ENCODE measurements at regions not wholly inside any gene's neighbourhood (a gene's known extent, or its start where the extent isn't known, plus 50 kb on each side); places are given as distances from the start of the nearest gene placed in this dataset.

DNA sequence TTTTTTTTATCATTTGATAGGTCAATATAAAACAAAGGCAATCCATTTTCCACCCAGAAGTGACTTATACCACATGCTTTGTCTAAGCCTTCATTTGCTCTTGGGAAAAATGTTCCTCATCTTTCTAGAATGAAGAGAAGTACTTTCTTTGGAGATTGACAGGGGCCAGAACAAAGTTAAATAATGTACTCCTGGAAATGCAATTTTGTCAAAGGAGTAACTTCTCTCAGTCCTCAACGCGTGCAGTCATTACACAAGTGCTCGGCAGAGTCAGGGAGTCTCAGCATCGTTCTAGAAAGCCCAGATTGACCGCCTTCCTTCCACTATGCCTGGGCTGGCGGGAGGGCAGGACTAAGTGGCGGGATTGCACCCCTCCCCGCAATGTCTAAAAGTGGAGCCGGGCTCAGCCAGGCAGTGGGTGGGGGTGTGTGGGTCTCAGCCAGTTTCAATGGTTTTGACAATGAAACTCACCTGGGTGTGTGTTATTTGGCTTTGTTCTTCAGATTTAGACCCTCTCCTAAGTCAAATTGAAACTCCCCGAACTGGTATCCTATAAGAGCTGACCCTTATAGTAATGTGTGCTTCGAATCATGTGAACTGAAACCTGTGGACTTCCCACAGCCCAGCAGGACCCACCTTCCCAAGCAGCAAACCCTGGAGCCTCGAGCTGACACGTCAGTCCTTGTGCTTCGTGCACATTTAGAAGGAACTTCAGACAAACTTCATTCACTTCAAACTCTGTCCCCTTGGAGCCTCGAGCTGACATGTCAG lies 63.2 kb upstream of the DUSP22 start:
- no peaks in the 10 kb centered on the region for H3K27me3 ChIP-seq (ENCODE audit: control insufficient read depth in 3 of 3, insufficient read depth in 3 of 3, low read length in 3 of 3)
- H3K27ac ChIP-seq (ENCODE audit: low read depth in 1 of 3, low read length in 2 of 3) = no peak overlapping the region
- H3K36me3 ChIP-seq (ENCODE audit: control insufficient read depth in 3 of 3, insufficient read depth in 2 of 3, low read depth in 1 of 3, low read length in 3 of 3) = no peaks in the 10 kb centered on the region
- DNase-seq (no peak), FAIRE-seq (no peak)
- H3K4me3 ChIP-seq (ENCODE audit: low read depth in 1 of 3, low read length in 3 of 3) = no peak overlapping the region
- 72 to 82% (median 75%) methylated on average over 15 of the region's 15 CpGs for WGBS, 3 donors
- no peaks in the 10 kb centered on the region for H3K4me1 ChIP-seq (ENCODE audit: control insufficient read depth in 3 of 3, insufficient read depth in 2 of 3, low read depth in 1 of 3, low read length in 2 of 3)
- peaks cover 0 to 5% of the 10 kb centered on the region in 2 donors for H3K9me3 ChIP-seq (ENCODE audit: control insufficient read depth in 2 of 2, insufficient read depth in 1 of 2, low read depth in 1 of 2, low read length in 1 of 2)

DNA sequence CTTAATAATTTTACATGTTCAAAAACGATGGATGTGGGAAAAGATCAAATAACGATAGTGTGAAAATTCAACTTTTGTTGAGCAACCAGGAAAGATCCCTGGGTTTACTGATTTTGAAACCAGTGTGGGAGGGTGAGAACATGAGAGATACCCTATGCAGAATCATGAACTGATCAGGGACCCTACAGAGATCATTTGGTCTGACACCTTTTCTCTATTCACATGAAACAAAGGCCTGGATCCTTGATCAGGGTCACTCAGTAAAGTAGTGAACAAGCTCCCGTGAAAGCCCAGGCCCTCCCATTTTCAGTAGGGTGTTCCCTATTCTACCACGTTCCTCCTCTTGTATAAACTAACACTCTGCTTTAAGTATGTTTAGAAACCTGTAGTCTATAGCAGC lies 60.5 kb upstream of the DUSP22 start:
- FAIRE-seq (no peak), DNase-seq (no peak)

DNA sequence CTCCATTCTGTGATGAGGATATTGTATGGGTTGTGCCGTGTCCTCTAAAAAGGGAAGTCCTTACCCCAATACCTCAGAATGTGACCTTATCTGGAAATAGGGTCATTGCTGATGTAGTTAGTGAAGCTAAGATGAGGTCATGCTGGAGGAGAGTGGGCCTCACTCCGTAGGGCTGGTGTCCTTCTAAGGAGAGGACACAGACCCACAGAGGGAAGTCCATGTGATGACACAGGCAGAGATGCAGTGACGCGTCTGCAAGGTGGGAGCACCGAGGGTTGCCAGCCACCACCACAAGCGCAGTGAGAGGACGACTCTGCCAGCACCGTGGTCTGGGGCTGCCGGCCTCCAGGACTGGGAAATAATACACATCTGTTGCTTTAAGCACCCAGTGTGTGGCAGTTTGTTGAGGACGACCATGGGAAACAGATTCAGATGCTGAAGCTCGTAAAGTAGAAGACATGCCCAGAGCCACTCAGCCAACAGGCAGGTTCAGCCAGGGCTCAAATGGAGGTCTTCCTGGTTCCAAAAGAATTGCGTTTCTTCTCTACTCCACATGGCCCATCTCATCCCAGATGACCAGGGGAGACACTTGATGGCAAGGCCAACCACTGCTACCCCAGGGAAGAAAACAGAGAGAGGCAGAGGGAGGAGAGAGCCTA lies 59.2 kb upstream of the DUSP22 start:
- WGBS, 3 donors = 89 to 93% (median 90%) methylated on average over 12 of the region's 12 CpGs
- H3K4me1 ChIP-seq (ENCODE audit: control insufficient read depth in 3 of 3, insufficient read depth in 2 of 3, low read depth in 1 of 3, low read length in 2 of 3) = no peaks in the 10 kb centered on the region
- no peaks in the 10 kb centered on the region for H3K27me3 ChIP-seq (ENCODE audit: control insufficient read depth in 3 of 3, insufficient read depth in 3 of 3, low read length in 3 of 3)
- no peaks in the 10 kb centered on the region for H3K9me3 ChIP-seq (ENCODE audit: control insufficient read depth in 2 of 2, insufficient read depth in 1 of 2, low read depth in 1 of 2, low read length in 1 of 2)
- H3K27ac ChIP-seq (ENCODE audit: low read depth in 1 of 3, low read length in 2 of 3) = no peak overlapping the region
- FAIRE-seq (no peak), DNase-seq (no peak)
- no peaks in the 10 kb centered on the region for H3K36me3 ChIP-seq (ENCODE audit: control insufficient read depth in 3 of 3, insufficient read depth in 2 of 3, low read depth in 1 of 3, low read length in 3 of 3)
- no peak overlapping the region for H3K4me3 ChIP-seq (ENCODE audit: low read depth in 1 of 3, low read length in 3 of 3)

More for the DNA sequence above, 60.5 kb upstream of the DUSP22 start:
- H3K4me1 ChIP-seq (ENCODE audit: control insufficient read depth in 3 of 3, insufficient read depth in 2 of 3, low read depth in 1 of 3, low read length in 2 of 3) = no peaks in the 10 kb centered on the region
- H3K27ac ChIP-seq (ENCODE audit: low read depth in 1 of 3, low read length in 2 of 3) = no peak overlapping the region
- no peaks in the 10 kb centered on the region for H3K27me3 ChIP-seq (ENCODE audit: control insufficient read depth in 3 of 3, insufficient read depth in 3 of 3, low read length in 3 of 3)
- no peak overlapping the region for H3K4me3 ChIP-seq (ENCODE audit: low read depth in 1 of 3, low read length in 3 of 3)
- WGBS, 3 donors = 64 to 92% (median 66%) methylated on average over 4 of the region's 4 CpGs
- peaks cover 0 to 5% of the 10 kb centered on the region in 2 donors for H3K9me3 ChIP-seq (ENCODE audit: control insufficient read depth in 2 of 2, insufficient read depth in 1 of 2, low read depth in 1 of 2, low read length in 1 of 2)
- H3K36me3 ChIP-seq (ENCODE audit: control insufficient read depth in 3 of 3, insufficient read depth in 2 of 3, low read depth in 1 of 3, low read length in 3 of 3) = no peaks in the 10 kb centered on the region

DNA sequence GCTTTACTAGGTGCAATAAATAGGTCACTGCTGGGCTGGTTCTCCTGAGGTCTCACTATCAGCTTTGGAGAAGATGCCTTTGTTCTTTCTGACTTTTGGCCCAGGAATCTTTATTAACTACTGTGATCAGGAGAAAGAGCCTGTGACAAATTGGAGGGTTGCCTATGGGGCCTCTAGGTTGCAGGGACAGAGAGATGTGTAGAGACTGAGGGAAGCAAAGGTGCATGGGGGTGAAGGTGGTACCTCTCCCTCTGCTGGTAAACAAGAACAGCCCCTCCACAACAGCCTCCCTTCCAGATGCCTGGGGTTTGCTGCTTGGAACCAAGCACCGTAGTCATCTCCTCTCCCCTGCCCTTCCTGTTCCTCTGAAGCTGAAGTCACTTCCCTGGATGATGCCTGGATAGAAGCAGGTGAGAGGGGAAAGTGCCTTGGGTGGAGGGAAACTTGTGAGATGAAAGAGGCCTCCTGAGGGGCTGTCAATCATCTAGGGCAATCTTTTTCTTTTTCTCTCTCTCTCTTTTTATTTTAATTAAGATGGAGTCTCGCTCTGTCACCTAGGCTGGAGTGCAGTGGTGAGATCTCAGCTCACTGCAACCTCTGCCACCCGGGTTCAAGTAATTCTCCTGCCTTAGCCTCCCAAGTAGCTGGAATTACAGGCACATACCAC lies 57.4 kb upstream of the DUSP22 start:
- Histone ChIP-seq H3K4me3 (ENCODE audit: low read depth in 1 of 3, low read length in 3 of 3) (no peak overlapping the region), H3K9me3 (ENCODE audit: control insufficient read depth in 2 of 2, insufficient read depth in 1 of 2, low read depth in 1 of 2, low read length in 1 of 2) (no peaks in the 10 kb centered on the region), H3K27me3 (ENCODE audit: control insufficient read depth in 3 of 3, insufficient read depth in 3 of 3, low read length in 3 of 3) (no peaks in the 10 kb centered on the region), H3K36me3 (ENCODE audit: control insufficient read depth in 3 of 3, insufficient read depth in 2 of 3, low read depth in 1 of 3, low read length in 3 of 3) (no peaks in the 10 kb centered on the region), H3K4me1 (ENCODE audit: control insufficient read depth in 3 of 3, insufficient read depth in 2 of 3, low read depth in 1 of 3, low read length in 2 of 3) (no peaks in the 10 kb centered on the region), H3K27ac (ENCODE audit: low read depth in 1 of 3, low read length in 2 of 3) (no peak overlapping the region)
- DNase-seq = no peak
- FAIRE-seq = no peak
- WGBS, 3 donors = 85 to 91% (median 89%) methylated on average over 3 of the region's 3 CpGs

DNA sequence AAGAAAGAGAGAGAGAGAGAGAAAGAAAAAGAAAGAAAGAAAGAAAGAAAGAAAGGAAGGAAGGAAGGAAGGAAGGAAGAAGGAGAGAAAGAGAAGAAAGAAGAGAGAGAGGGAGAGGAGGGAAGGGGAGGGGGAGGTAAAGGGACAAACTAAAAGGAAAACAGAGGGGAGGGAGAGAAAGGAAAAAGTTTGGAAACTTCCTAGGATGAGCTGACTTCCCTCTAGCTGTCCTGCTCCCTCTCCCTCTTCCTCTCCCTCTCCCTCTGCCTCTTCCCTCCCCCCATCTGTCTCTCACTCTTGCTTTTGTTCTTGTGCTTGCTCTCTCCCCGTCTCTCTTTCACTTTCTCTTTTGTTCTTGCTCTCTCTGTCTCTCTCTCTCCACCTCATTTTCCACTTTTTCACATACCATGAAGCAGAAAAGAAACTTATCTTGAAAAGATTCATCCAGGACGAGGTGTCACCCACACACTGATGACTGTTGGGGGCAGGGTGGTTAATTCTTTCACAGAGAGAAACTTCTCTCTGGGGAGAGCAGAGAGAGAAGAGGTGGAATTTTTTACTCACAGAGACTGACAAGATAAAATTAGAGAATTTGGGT lies 56.4 kb upstream of the DUSP22 start:
- FAIRE-seq (no peak), DNase-seq (peak; percentile 26 to 73)
- 1 to 11% (median 2%) methylated on average over 2 of the region's 2 CpGs for WGBS, 3 donors
- Histone ChIP-seq H3K36me3 (ENCODE audit: control insufficient read depth in 3 of 3, insufficient read depth in 2 of 3, low read depth in 1 of 3, low read length in 3 of 3) (no peaks in the 10 kb centered on the region), H3K27me3 (ENCODE audit: control insufficient read depth in 3 of 3, insufficient read depth in 3 of 3, low read length in 3 of 3) (no peaks in the 10 kb centered on the region), H3K4me1 (ENCODE audit: control insufficient read depth in 3 of 3, insufficient read depth in 2 of 3, low read depth in 1 of 3, low read length in 2 of 3) (no peaks in the 10 kb centered on the region), H3K4me3 (ENCODE audit: low read depth in 1 of 3, low read length in 3 of 3) (no peak overlapping the region), H3K27ac (ENCODE audit: low read depth in 1 of 3, low read length in 2 of 3) (peak overlapping the region in 1 of 3 donors; percentile 53), H3K9me3 (ENCODE audit: control insufficient read depth in 2 of 2, insufficient read depth in 1 of 2, low read depth in 1 of 2, low read length in 1 of 2) (no peaks in the 10 kb centered on the region)

DNA sequence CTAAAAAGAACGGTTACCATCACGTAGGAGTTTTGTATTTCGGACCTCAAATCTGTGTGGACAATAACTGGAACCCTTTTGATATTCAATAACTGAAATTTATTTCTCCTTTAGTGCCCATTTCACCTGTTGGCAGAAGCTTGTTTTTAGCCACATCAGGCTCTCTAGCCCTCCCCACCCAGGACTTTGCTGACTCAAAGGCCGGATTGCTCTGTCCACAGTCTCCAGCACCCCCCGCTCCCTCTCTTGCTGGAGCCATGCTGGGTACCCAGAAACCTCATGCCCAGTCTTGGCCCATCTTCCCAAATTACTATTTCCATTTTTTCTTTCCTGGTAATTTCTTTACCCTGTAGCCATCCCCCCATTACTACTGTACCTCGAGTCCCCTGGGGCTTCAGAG lies 55.8 kb upstream of the DUSP22 start:
- FAIRE-seq (no peak), DNase-seq (no peak)
- no peaks in the 10 kb centered on the region for H3K9me3 ChIP-seq (ENCODE audit: control insufficient read depth in 2 of 2, insufficient read depth in 1 of 2, low read depth in 1 of 2, low read length in 1 of 2)
- H3K27ac ChIP-seq (ENCODE audit: low read depth in 1 of 3, low read length in 2 of 3) = peak overlapping the region in 1 of 3 donors; percentile 53
- H3K4me1 ChIP-seq (ENCODE audit: control insufficient read depth in 3 of 3, insufficient read depth in 2 of 3, low read depth in 1 of 3, low read length in 2 of 3) = no peaks in the 10 kb centered on the region
- no peak overlapping the region for H3K4me3 ChIP-seq (ENCODE audit: low read depth in 1 of 3, low read length in 3 of 3)
- H3K27me3 ChIP-seq (ENCODE audit: control insufficient read depth in 3 of 3, insufficient read depth in 3 of 3, low read length in 3 of 3) = peaks cover 0 to 2% (median 0%) of the 10 kb centered on the region in 3 donors
- H3K36me3 ChIP-seq (ENCODE audit: control insufficient read depth in 3 of 3, insufficient read depth in 2 of 3, low read depth in 1 of 3, low read length in 3 of 3) = no peaks in the 10 kb centered on the region
- 84 to 94% (median 90%) methylated on average over 6 of the region's 6 CpGs for WGBS, 3 donors

DNA sequence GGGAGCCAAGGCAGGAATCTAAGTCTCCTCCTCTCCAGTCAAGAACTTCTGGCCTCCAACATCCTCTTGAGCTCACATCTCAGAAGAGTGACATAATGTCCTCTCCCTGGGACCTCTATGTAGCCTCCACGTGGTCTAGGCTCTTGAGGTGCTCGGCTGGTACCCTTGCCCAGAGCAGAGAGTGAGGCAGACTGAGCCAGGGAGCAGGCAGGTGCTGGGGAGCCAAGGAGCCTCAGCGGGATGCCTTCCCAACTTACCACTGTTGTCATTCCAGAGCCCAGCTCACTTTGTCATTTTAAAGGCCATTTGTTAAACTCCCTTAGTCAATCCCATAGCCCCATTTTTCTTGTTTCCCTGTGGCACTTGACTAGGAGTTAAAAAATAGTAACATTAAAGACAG lies 52.1 kb upstream of the DUSP22 start:
- FAIRE-seq = no peak
- 55 to 80% (median 79%) methylated on average over 3 of the region's 3 CpGs for WGBS, 3 donors
- H3K9me3 ChIP-seq (ENCODE audit: control insufficient read depth in 2 of 2, insufficient read depth in 1 of 2, low read depth in 1 of 2, low read length in 1 of 2) = no peaks in the 10 kb centered on the region

DNA sequence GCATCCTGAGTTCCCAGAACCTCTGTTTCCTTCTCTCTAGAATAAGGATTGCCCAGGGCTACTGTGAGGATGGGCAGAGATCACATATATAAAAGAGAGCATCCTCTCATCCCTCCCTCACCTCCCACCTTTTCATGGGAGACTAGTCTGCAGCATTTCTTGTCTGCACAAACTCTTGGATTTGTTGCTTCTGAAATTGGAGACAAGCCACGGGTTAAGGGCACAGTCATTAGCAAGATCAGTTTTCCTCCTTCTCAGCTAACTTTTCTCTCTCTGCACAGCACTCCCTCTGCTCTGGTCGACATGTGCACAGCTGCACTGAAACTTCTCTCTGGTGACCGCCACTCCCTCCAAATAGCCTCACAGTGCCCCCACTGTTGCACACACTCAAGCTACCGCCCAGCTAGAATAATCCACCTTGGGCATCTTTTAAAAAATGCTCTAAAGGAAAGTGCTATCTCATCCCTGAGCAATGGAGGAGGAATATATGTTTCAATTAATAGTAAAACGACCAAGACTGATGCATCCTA lies 50.9 kb upstream of the DUSP22 start:
- Histone ChIP-seq H3K27ac (ENCODE audit: low read depth in 1 of 3, low read length in 2 of 3) (no peak overlapping the region), H3K27me3 (ENCODE audit: control insufficient read depth in 3 of 3, insufficient read depth in 3 of 3, low read length in 3 of 3) (peaks cover 0 to 2% (median 0%) of the 10 kb centered on the region in 3 donors), H3K4me1 (ENCODE audit: control insufficient read depth in 3 of 3, insufficient read depth in 2 of 3, low read depth in 1 of 3, low read length in 2 of 3) (no peaks in the 10 kb centered on the region), H3K4me3 (ENCODE audit: low read depth in 1 of 3, low read length in 3 of 3) (no peak overlapping the region), H3K9me3 (ENCODE audit: control insufficient read depth in 2 of 2, insufficient read depth in 1 of 2, low read depth in 1 of 2, low read length in 1 of 2) (no peaks in the 10 kb centered on the region), H3K36me3 (ENCODE audit: control insufficient read depth in 3 of 3, insufficient read depth in 2 of 3, low read depth in 1 of 3, low read length in 3 of 3) (no peaks in the 10 kb centered on the region)
- 55 to 63% (median 60%) methylated on average over 5 of the region's 5 CpGs for WGBS, 3 donors
- DNase-seq (no peak), FAIRE-seq (no peak)

More for the DNA sequence above, 52.1 kb upstream of the DUSP22 start:
- Histone ChIP-seq H3K27me3 (ENCODE audit: control insufficient read depth in 3 of 3, insufficient read depth in 3 of 3, low read length in 3 of 3) (peaks cover 0 to 2% (median 0%) of the 10 kb centered on the region in 3 donors), H3K4me1 (ENCODE audit: control insufficient read depth in 3 of 3, insufficient read depth in 2 of 3, low read depth in 1 of 3, low read length in 2 of 3) (no peaks in the 10 kb centered on the region), H3K27ac (ENCODE audit: low read depth in 1 of 3, low read length in 2 of 3) (no peak overlapping the region), H3K36me3 (ENCODE audit: control insufficient read depth in 3 of 3, insufficient read depth in 2 of 3, low read depth in 1 of 3, low read length in 3 of 3) (no peaks in the 10 kb centered on the region), H3K4me3 (ENCODE audit: low read depth in 1 of 3, low read length in 3 of 3) (no peak overlapping the region)
- DNase-seq = no peak
